Naive B cell (primary cell): ENCODE measurements at regions not wholly inside any gene's neighbourhood (a gene's known extent, or its start where the extent isn't known, plus 50 kb on each side); places are given as distances from the start of the nearest gene placed in this dataset.

ENCODE experiments used
- ATAC-seq, 2 donors: fragments of 150-1000 bp; cut with Tn5 transposase; 2 replicates each; pipeline ENCODE4 v1.10.0; 2021; ENCODE audit warnings: low read depth in 2 of 2, mild to moderate bottlenecking in 2 of 2, moderate library complexity in 2 of 2
- DNase-seq: peaks from one replicate; pipeline ENCODE4 v3.0.0; 2022
- H3K27ac Mint-ChIP-seq, 6 donors: one replicate each; pipeline ENCODE4 v1.8.0; 2020 to 2022; ENCODE audit warnings: mild to moderate bottlenecking in 6 of 6, mixed read lengths in 6 of 6, moderate library complexity in 5 of 6, inconsistent platforms in 2 of 6
- H3K27me3 Mint-ChIP-seq, 3 donors: one replicate each; pipeline ENCODE4 v1.8.0; 2021 to 2022; ENCODE audit warnings: mixed read lengths in 3 of 3, mild to moderate bottlenecking in 1 of 3
- H3K36me3 Mint-ChIP-seq, 2 donors: one replicate each; pipeline ENCODE4 v1.8.0; 2020 to 2022; ENCODE audit warnings: mixed read lengths in 2 of 2, inconsistent platforms in 1 of 2, mild to moderate bottlenecking in 1 of 2
- H3K4me1 Mint-ChIP-seq, 3 donors: one replicate each; pipeline ENCODE4 v1.8.0; 2020 to 2022; ENCODE audit warnings: mixed read lengths in 3 of 3, inconsistent platforms in 1 of 3, mild to moderate bottlenecking in 1 of 3, moderate library complexity in 1 of 3
- H3K4me3 Mint-ChIP-seq, 8 donors: one replicate each; pipeline ENCODE4 v1.8.0; 2020 to 2022; ENCODE audit warnings: mild to moderate bottlenecking in 8 of 8, mixed read lengths in 8 of 8, moderate library complexity in 8 of 8, inconsistent platforms in 2 of 8
- H3K9me3 Mint-ChIP-seq, 7 donors: one replicate each; pipeline ENCODE4 v1.8.0; 2020 to 2022; ENCODE audit warnings: mixed read lengths in 7 of 7, mild to moderate bottlenecking in 5 of 7, inconsistent platforms in 2 of 7, moderate library complexity in 1 of 7

GRCh38 chr7:67692425-67692824 is 695.8 kb downstream of the TYW1 start:
- Mint-ChIP-seq H3K4me3 (no peak overlapping the region), H3K27ac (no peak overlapping the region), H3K36me3 (no peaks in the 10 kb centered on the region), H3K4me1 (no peaks in the 10 kb centered on the region), H3K9me3 (peaks cover 0 to 16% (median 8%) of the 10 kb centered on the region in 7 donors), H3K27me3 (no peaks in the 10 kb centered on the region)
- ATAC-seq (no peak), DNase-seq (no peak)

- Mint-ChIP-seq H3K4me3 (no peak overlapping the region), H3K27me3 (no peaks in the 10 kb centered on the region), H3K4me1 (no peaks in the 10 kb centered on the region), H3K36me3 (no peaks in the 10 kb centered on the region), H3K9me3 (peaks cover 5 to 16% (median 9%) of the 10 kb centered on the region in 7 donors), H3K27ac (no peak overlapping the region)
- no peak for DNase-seq
- no peak for ATAC-seq
Observed at GRCh38 chr7:67696124-67696523, 699.5 kb downstream of the TYW1 start.

GRCh38 chr7:67696878-67697277 is 700.2 kb downstream of the TYW1 start:
- no peaks in the 10 kb centered on the region for H3K27me3 Mint-ChIP-seq
- H3K27ac Mint-ChIP-seq, result no peak overlapping the region
- H3K4me1 Mint-ChIP-seq, result no peaks in the 10 kb centered on the region
- peaks cover 5 to 14% (median 10%) of the 10 kb centered on the region in 7 donors for H3K9me3 Mint-ChIP-seq
- DNase-seq (no peak), ATAC-seq (no peak)
- H3K36me3 Mint-ChIP-seq, result no peaks in the 10 kb centered on the region
- no peak overlapping the region for H3K4me3 Mint-ChIP-seq

- Mint-ChIP-seq H3K4me3 (no peak overlapping the region), H3K9me3 (peaks cover 6 to 22% (median 14%) of the 10 kb centered on the region in 7 donors), H3K4me1 (no peaks in the 10 kb centered on the region), H3K36me3 (no peaks in the 10 kb centered on the region), H3K27ac (no peak overlapping the region), H3K27me3 (no peaks in the 10 kb centered on the region)
- ATAC-seq (no peak), DNase-seq (no peak)
Observed at GRCh38 chr7:67698354-67698753, 701.7 kb downstream of the TYW1 start.

GRCh38 chr7:67705850-67706249 is 709.2 kb downstream of the TYW1 start:
- Mint-ChIP-seq H3K27ac (no peak overlapping the region), H3K27me3 (no peaks in the 10 kb centered on the region), H3K4me3 (no peak overlapping the region), H3K9me3 (peaks cover 9 to 53% (median 27%) of the 10 kb centered on the region in 7 donors), H3K4me1 (no peaks in the 10 kb centered on the region), H3K36me3 (peaks cover 0 to 7% of the 10 kb centered on the region in 2 donors)
- ATAC-seq (no peak), DNase-seq (no peak)

GRCh38 chr7:67711706-67712105 is 715.1 kb downstream of the TYW1 start:
- H3K27ac Mint-ChIP-seq, result no peak overlapping the region
- no peaks in the 10 kb centered on the region for H3K4me1 Mint-ChIP-seq
- H3K4me3 Mint-ChIP-seq, result no peak overlapping the region
- H3K9me3 Mint-ChIP-seq, result peaks cover 12 to 29% (median 20%) of the 10 kb centered on the region in 7 donors
- ATAC-seq, result no peak
- no peak for DNase-seq
- H3K27me3 Mint-ChIP-seq, result no peaks in the 10 kb centered on the region
- H3K36me3 Mint-ChIP-seq, result peaks cover 0 to 7% of the 10 kb centered on the region in 2 donors

GRCh38 chr7:67713451-67714056 is 716.9 kb downstream of the TYW1 start:
- Mint-ChIP-seq H3K36me3 (peaks cover 0 to 7% of the 10 kb centered on the region in 2 donors), H3K4me1 (no peaks in the 10 kb centered on the region), H3K27ac (peak overlapping the region in 1 of 6 donors; percentile 27), H3K9me3 (peaks cover 9 to 32% (median 19%) of the 10 kb centered on the region in 7 donors), H3K4me3 (peak overlapping the region in 1 of 8 donors; percentile 56), H3K27me3 (no peaks in the 10 kb centered on the region)
- DNase-seq, result no peak
- no peak for ATAC-seq

GRCh38 chr7:67716729-67717128 is 720.1 kb downstream of the TYW1 start:
- no peak overlapping the region for H3K27ac Mint-ChIP-seq
- ATAC-seq, result no peak
- peaks cover under 1 to 17% (median 8%) of the 10 kb centered on the region in 7 donors for H3K9me3 Mint-ChIP-seq

GRCh38 chr7:67723591-67723990 is 727.0 kb downstream of the TYW1 start:
- no peaks in the 10 kb centered on the region for H3K36me3 Mint-ChIP-seq
- H3K9me3 Mint-ChIP-seq, result peaks cover 3 to 22% (median 11%) of the 10 kb centered on the region in 7 donors
- H3K4me1 Mint-ChIP-seq, result no peaks in the 10 kb centered on the region
- DNase-seq (no peak), ATAC-seq (no peak)
- no peak overlapping the region for H3K4me3 Mint-ChIP-seq
- H3K27me3 Mint-ChIP-seq, result no peaks in the 10 kb centered on the region
- H3K27ac Mint-ChIP-seq, result no peak overlapping the region

More at GRCh38 chr7:67716729-67717128, 720.1 kb downstream of the TYW1 start:
- Mint-ChIP-seq H3K27me3 (no peaks in the 10 kb centered on the region), H3K4me3 (no peak overlapping the region), H3K36me3 (no peaks in the 10 kb centered on the region), H3K4me1 (no peaks in the 10 kb centered on the region)
- DNase-seq, result no peak

GRCh38 chr7:67724435-67724834 is 727.8 kb downstream of the TYW1 start:
- Mint-ChIP-seq H3K9me3 (peaks cover 3 to 22% (median 11%) of the 10 kb centered on the region in 7 donors), H3K36me3 (no peaks in the 10 kb centered on the region), H3K4me3 (no peak overlapping the region), H3K4me1 (no peaks in the 10 kb centered on the region), H3K27ac (no peak overlapping the region), H3K27me3 (no peaks in the 10 kb centered on the region)
- DNase-seq (no peak), ATAC-seq (no peak)

GRCh38 chr7:67724955-67725354 is 728.3 kb downstream of the TYW1 start:
- Mint-ChIP-seq H3K27me3 (no peaks in the 10 kb centered on the region), H3K4me1 (no peaks in the 10 kb centered on the region), H3K9me3 (peaks cover 6 to 22% (median 13%) of the 10 kb centered on the region in 7 donors), H3K36me3 (no peaks in the 10 kb centered on the region), H3K4me3 (no peak overlapping the region), H3K27ac (no peak overlapping the region)
- DNase-seq (no peak), ATAC-seq (no peak)

GRCh38 chr7:67725423-67725822 is 728.8 kb downstream of the TYW1 start:
- Mint-ChIP-seq H3K27me3 (no peaks in the 10 kb centered on the region), H3K36me3 (no peaks in the 10 kb centered on the region)
- no peak for ATAC-seq

GRCh38 chr7:67729771-67730170 is 733.1 kb downstream of the TYW1 start:
- Mint-ChIP-seq H3K27me3 (no peaks in the 10 kb centered on the region), H3K9me3 (peaks cover 6 to 30% (median 18%) of the 10 kb centered on the region in 7 donors), H3K4me3 (no peak overlapping the region), H3K4me1 (no peaks in the 10 kb centered on the region), H3K27ac (no peak overlapping the region), H3K36me3 (no peaks in the 10 kb centered on the region)
- no peak for ATAC-seq
- no peak for DNase-seq

More at GRCh38 chr7:67725423-67725822, 728.8 kb downstream of the TYW1 start:
- no peak for DNase-seq
- Mint-ChIP-seq H3K27ac (peak overlapping the region in 1 of 6 donors; percentile 43), H3K4me1 (no peaks in the 10 kb centered on the region), H3K4me3 (peak overlapping the region in 1 of 8 donors; percentile 25), H3K9me3 (peaks cover 6 to 22% (median 13%) of the 10 kb centered on the region in 7 donors)

- no peaks in the 10 kb centered on the region for H3K36me3 Mint-ChIP-seq
- H3K9me3 Mint-ChIP-seq, result peaks cover 6 to 24% (median 13%) of the 10 kb centered on the region in 7 donors
- no peak overlapping the region for H3K27ac Mint-ChIP-seq
- DNase-seq, result no peak
- no peaks in the 10 kb centered on the region for H3K4me1 Mint-ChIP-seq
- ATAC-seq, result no peak
- no peaks in the 10 kb centered on the region for H3K27me3 Mint-ChIP-seq
- no peak overlapping the region for H3K4me3 Mint-ChIP-seq
Observed at GRCh38 chr7:67731704-67732103, 735.1 kb downstream of the TYW1 start.
